Hematopoietic multipotent progenitor cell treated with erythropoietin and hydrocortisone succinate and interleukin-3 and kit ligand, for 6 days (in vitro differentiated cells): ENCODE measurements at regions not wholly inside any gene's neighbourhood (a gene's known extent, or its start where the extent isn't known, plus 50 kb on each side); places are given as distances from the start of the nearest gene placed in this dataset.

ENCODE experiments used
- DNase-seq: peaks from one replicate; pipeline ENCODE4 v3.0.0-alpha.2; 2015

- DNase-seq, result no peak
These were observed 68.4 kb upstream of the RPS23 start for GRCh38 chr5:82346399-82347165.

GRCh38 chr5:82345108-82345507, 67.0 kb upstream of the RPS23 start:
- DNase-seq, result no peak

GRCh38 chr5:82341325-82341724, 63.2 kb upstream of the RPS23 start:
- DNase-seq, result no peak

GRCh38 chr5:82340799-82341198, 62.6 kb upstream of the RPS23 start:
- no peak for DNase-seq

- DNase-seq, result no peak
These were observed 61.6 kb upstream of the RPS23 start for GRCh38 chr5:82339792-82340191.

GRCh38 chr5:82338771-82339373, 60.7 kb upstream of the RPS23 start:
- no peak for DNase-seq

- no peak for DNase-seq
These were observed 58.8 kb upstream of the RPS23 start for GRCh38 chr5:82336959-82337351.

GRCh38 chr5:82336226-82336958, 58.2 kb upstream of the RPS23 start:
- DNase-seq, result no peak

- no peak for DNase-seq
These were observed 57.7 kb upstream of the RPS23 start for GRCh38 chr5:82335806-82336205.

- DNase-seq, result no peak
These were observed 56.7 kb upstream of the RPS23 start for GRCh38 chr5:82334856-82335255.

- no peak for DNase-seq
These were observed 56.0 kb upstream of the RPS23 start for GRCh38 chr5:82334085-82334692.

GRCh38 chr5:82332886-82333615, 54.9 kb upstream of the RPS23 start:
- no peak for DNase-seq

- no peak for DNase-seq
These were observed 54.1 kb upstream of the RPS23 start for GRCh38 chr5:82332064-82332855.

GRCh38 chr5:82331557-82331956, 53.4 kb upstream of the RPS23 start:
- DNase-seq, result no peak

GRCh38 chr5:82330530-82331270, 52.5 kb upstream of the RPS23 start:
- DNase-seq, result no peak

GRCh38 chr5:82329393-82329792, 51.2 kb upstream of the RPS23 start:
- DNase-seq, result peak; percentile 10
